Body of pancreas (tissue), 4 donors: ENCODE measurements at regions not wholly inside any gene's neighbourhood (a gene's known extent, or its start where the extent isn't known, plus 50 kb on each side); places are given as distances from the start of the nearest gene placed in this dataset.

ENCODE experiments used
- POLR2A ChIP-seq, 3 donors: fragments of 450-650 bp; IDR thresholded peaks; one replicate each; pipeline ENCODE4 v1.6.1; 2016; ENCODE audit warnings: antibody characterized with exemption in 3 of 3, mild to moderate bottlenecking in 2 of 3
- TF ChIP-seq, protein P1 (sequence below), 7 experiments: fragments of 450-650 bp in 4 of 7; fragments of 200-600 bp in 3 of 7; sonication (generic) in 3 of 7; IDR thresholded peaks; one replicate each; pipeline ENCODE4 v1.5.1; 2016 to 2019; ENCODE audit warnings: antibody characterized with exemption in 7 of 7

DNA sequence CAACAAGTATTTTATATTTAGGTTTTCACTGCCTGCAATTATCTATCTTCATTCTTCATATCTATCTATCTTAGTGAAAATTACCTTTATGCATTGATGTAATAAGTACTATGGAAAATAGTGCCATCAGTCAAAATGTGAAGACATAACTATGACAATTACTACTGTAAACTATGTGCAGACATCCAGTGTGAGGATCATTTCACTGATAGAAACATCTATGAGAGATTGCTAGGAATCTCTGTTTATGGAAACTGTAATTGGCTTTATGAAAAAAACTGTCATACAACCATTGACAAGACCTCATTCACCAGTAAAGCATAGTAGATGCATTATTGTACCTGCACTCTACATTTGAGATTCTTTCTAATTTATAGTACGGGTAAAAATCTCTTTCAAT, 401.0 kb downstream of the PMP22 start:
- TF ChIP-seq, protein P1, sequence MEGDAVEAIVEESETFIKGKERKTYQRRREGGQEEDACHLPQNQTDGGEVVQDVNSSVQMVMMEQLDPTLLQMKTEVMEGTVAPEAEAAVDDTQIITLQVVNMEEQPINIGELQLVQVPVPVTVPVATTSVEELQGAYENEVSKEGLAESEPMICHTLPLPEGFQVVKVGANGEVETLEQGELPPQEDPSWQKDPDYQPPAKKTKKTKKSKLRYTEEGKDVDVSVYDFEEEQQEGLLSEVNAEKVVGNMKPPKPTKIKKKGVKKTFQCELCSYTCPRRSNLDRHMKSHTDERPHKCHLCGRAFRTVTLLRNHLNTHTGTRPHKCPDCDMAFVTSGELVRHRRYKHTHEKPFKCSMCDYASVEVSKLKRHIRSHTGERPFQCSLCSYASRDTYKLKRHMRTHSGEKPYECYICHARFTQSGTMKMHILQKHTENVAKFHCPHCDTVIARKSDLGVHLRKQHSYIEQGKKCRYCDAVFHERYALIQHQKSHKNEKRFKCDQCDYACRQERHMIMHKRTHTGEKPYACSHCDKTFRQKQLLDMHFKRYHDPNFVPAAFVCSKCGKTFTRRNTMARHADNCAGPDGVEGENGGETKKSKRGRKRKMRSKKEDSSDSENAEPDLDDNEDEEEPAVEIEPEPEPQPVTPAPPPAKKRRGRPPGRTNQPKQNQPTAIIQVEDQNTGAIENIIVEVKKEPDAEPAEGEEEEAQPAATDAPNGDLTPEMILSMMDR (IDR thresholded peaks at IDR 0.05): no peak
- TF ChIP-seq POLR2A (IDR thresholded peaks at IDR 0.05): no peak
